ENCODE measurements at regions not wholly inside any gene's neighbourhood (a gene's known extent, or its start where the extent isn't known, plus 50 kb on each side); places are given as distances from the start of the nearest gene placed in this dataset.

DNA sequence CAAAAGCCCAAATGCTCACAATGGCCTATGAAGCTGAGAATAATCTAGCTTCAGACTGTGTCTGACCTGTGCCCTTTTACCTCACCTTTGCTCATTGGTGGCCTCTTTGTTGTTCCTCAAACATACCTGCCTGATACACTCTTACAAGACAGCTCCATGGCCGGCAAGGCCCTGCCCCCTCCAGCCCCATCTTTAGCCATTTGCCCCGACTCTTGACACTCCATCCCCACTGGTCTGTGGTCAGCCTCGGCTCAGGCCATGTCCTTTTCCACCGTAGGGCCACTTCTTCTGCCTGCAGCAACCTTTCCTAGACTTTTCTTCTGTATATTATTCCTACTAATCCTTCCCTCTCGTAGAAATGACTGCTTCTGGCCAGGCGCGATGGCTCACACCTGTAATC, 265.2 kb downstream of the RPS24 start:
- no peak for TF ChIP-seq EZH2 (IDR thresholded peaks at IDR 0.05; ENCODE audit: low read length, unreplicated experiment)
- TF ChIP-seq, protein P1, sequence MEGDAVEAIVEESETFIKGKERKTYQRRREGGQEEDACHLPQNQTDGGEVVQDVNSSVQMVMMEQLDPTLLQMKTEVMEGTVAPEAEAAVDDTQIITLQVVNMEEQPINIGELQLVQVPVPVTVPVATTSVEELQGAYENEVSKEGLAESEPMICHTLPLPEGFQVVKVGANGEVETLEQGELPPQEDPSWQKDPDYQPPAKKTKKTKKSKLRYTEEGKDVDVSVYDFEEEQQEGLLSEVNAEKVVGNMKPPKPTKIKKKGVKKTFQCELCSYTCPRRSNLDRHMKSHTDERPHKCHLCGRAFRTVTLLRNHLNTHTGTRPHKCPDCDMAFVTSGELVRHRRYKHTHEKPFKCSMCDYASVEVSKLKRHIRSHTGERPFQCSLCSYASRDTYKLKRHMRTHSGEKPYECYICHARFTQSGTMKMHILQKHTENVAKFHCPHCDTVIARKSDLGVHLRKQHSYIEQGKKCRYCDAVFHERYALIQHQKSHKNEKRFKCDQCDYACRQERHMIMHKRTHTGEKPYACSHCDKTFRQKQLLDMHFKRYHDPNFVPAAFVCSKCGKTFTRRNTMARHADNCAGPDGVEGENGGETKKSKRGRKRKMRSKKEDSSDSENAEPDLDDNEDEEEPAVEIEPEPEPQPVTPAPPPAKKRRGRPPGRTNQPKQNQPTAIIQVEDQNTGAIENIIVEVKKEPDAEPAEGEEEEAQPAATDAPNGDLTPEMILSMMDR (conservative IDR thresholded peaks at IDR 0.05; ENCODE audit: low read depth, low read length) = no peak
- no peak for TF ChIP-seq EZH2phosphoT487 (IDR thresholded peaks at IDR 0.05; ENCODE audit: borderline replicate concordance, low read length)

Measured in PC-3 (cell line).